ENCODE measurements at regions not wholly inside any gene's neighbourhood (a gene's known extent, or its start where the extent isn't known, plus 50 kb on each side); places are given as distances from the start of the nearest gene placed in this dataset.

- H3K27ac ChIP-seq = no peak overlapping the region
- TF ChIP-seq CTCF (conservative IDR thresholded peaks at IDR 0.05) = no peak
Measured at GRCh38 chr1:212504171-212504803, 71.6 kb downstream of the NENF start.

GRCh38 chr1:212506666-212507065 is 73.9 kb downstream of the NENF start:
- H3K27ac ChIP-seq = no peak overlapping the region
- TF ChIP-seq CTCF (conservative IDR thresholded peaks at IDR 0.05) = no peak

GRCh38 chr1:212507369-212507768 is 74.6 kb downstream of the NENF start:
- H3K27ac ChIP-seq = no peak overlapping the region
- no peak for TF ChIP-seq CTCF (conservative IDR thresholded peaks at IDR 0.05)

- no peak for TF ChIP-seq CTCF (conservative IDR thresholded peaks at IDR 0.05)
- no peak overlapping the region for H3K27ac ChIP-seq
Measured at GRCh38 chr1:212512816-212513559, 80.3 kb downstream of the NENF start.

GRCh38 chr1:212513586-212513985 is 80.9 kb downstream of the NENF start:
- H3K27ac ChIP-seq = no peak overlapping the region
- TF ChIP-seq CTCF (conservative IDR thresholded peaks at IDR 0.05) = no peak

- no peak for TF ChIP-seq CTCF (conservative IDR thresholded peaks at IDR 0.05)
- no peak overlapping the region for H3K27ac ChIP-seq
Measured at GRCh38 chr1:212514056-212514614, 81.4 kb downstream of the NENF start.

- no peak for TF ChIP-seq CTCF (conservative IDR thresholded peaks at IDR 0.05)
- H3K27ac ChIP-seq = no peak overlapping the region
Measured at GRCh38 chr1:212514782-212515181, 82.1 kb downstream of the NENF start.

Measured in VCaP (cell line).